SJCRH30 (cell line): ENCODE measurements at regions not wholly inside any gene's neighbourhood (a gene's known extent, or its start where the extent isn't known, plus 50 kb on each side); places are given as distances from the start of the nearest gene placed in this dataset.
"Not testable (repeated sequence)": the region's sequence is repeated elsewhere in the genome, so short reads cannot be mapped to it uniquely, and the experiment has no call there.

Experiments used
- DNase-seq, 2 experiments: peaks; one replicate each; pipeline ENCODE4 v3.0.0-alpha.2; 2015 to 2020
- H3K27ac ChIP-seq: fragments of 250-450 bp; sonication (Bioruptor Pico); 2 replicates; pipeline ENCODE4 v1.5.1; 2020; ENCODE audit warnings: mild to moderate bottlenecking, moderate library complexity
- H3K27me3 ChIP-seq: fragments of 250-450 bp; sonication (Bioruptor Pico); 2 replicates; pipeline ENCODE4 v1.5.1; 2020; ENCODE audit warnings: mild to moderate bottlenecking, moderate library complexity
- H3K36me3 ChIP-seq: fragments of 250-450 bp; sonication (Bioruptor Pico); 2 replicates; pipeline ENCODE4 v1.5.1; 2020; ENCODE audit warnings: mild to moderate bottlenecking, moderate library complexity
- H3K4me1 ChIP-seq: fragments of 250-450 bp; sonication (Bioruptor Pico); 2 replicates; pipeline ENCODE4 v1.5.1; 2020; ENCODE audit warnings: mild to moderate bottlenecking, moderate library complexity
- H3K4me3 ChIP-seq: fragments of 250-450 bp; sonication (Bioruptor Pico); 2 replicates; pipeline ENCODE4 v1.5.1; 2020; ENCODE audit warnings: mild to moderate bottlenecking, moderate library complexity
- H3K9me3 ChIP-seq: fragments of 250-450 bp; sonication (Bioruptor Pico); replicated peaks from 2 replicates; pipeline ENCODE4 v1.5.1; 2020; ENCODE audit warnings: mild to moderate bottlenecking, moderate library complexity

- DNase-seq, H3K27me3 ChIP-seq, H3K36me3 ChIP-seq, H3K9me3 ChIP-seq, H3K27ac ChIP-seq, H3K4me3 ChIP-seq: not testable (repeated sequence)
- H3K4me1 ChIP-seq, result peaks cover 22% of the 10 kb centered on the region
Measured at GRCh38 chr22:27607750-27608149, 193.8 kb downstream of the MN1 start.

GRCh38 chr22:27609451-27609888 lies 192.1 kb downstream of the MN1 start:
- peak; percentile 66 to 81 for DNase-seq
- peak overlapping the region; percentile 53 for H3K27ac ChIP-seq

GRCh38 chr22:27610164-27610563 lies 191.4 kb downstream of the MN1 start:
- not testable (repeated sequence) for H3K27me3 ChIP-seq

More at GRCh38 chr22:27609451-27609888, 192.1 kb downstream of the MN1 start:
- no peak overlapping the region for H3K4me3 ChIP-seq
- no peaks in the 10 kb centered on the region for H3K36me3 ChIP-seq
- H3K4me1 ChIP-seq, result peaks cover 30% of the 10 kb centered on the region
- no peaks in the 10 kb centered on the region for H3K27me3 ChIP-seq
- no peaks in the 10 kb centered on the region for H3K9me3 ChIP-seq

GRCh38 chr22:27610863-27611786 lies 190.4 kb downstream of the MN1 start:
- DNase-seq, result no peak
- Histone ChIP-seq H3K27me3 (no peaks in the 10 kb centered on the region), H3K4me1 (peaks cover 36% of the 10 kb centered on the region), H3K4me3 (no peak overlapping the region), H3K36me3 (no peaks in the 10 kb centered on the region), H3K9me3 (no peaks in the 10 kb centered on the region), H3K27ac (peak overlapping the region; percentile 11)

More at GRCh38 chr22:27610164-27610563, 191.4 kb downstream of the MN1 start:
- H3K4me3 ChIP-seq, DNase-seq, H3K36me3 ChIP-seq, H3K27ac ChIP-seq, H3K9me3 ChIP-seq: not testable (repeated sequence)
- H3K4me1 ChIP-seq, result peaks cover 30% of the 10 kb centered on the region

GRCh38 chr22:27612115-27612514 lies 189.4 kb downstream of the MN1 start:
- Histone ChIP-seq H3K36me3 (no peaks in the 10 kb centered on the region), H3K4me1 (peaks cover 43% of the 10 kb centered on the region), H3K27me3 (no peaks in the 10 kb centered on the region), H3K27ac (peak overlapping the region; percentile 11), H3K4me3 (no peak overlapping the region), H3K9me3 (no peaks in the 10 kb centered on the region)
- peak; percentile 49 to 62 for DNase-seq

- no peaks in the 10 kb centered on the region for H3K27me3 ChIP-seq
- DNase-seq, result no peak
- H3K27ac ChIP-seq, result no peak overlapping the region; the same call in 1 of the 2 replicates
- H3K36me3 ChIP-seq, result no peaks in the 10 kb centered on the region
- peaks cover 48% of the 10 kb centered on the region for H3K4me1 ChIP-seq
- H3K4me3 ChIP-seq, result no peak overlapping the region
- H3K9me3 ChIP-seq, result no peaks in the 10 kb centered on the region
Measured at GRCh38 chr22:27613099-27614005, 188.2 kb downstream of the MN1 start.

GRCh38 chr22:27614006-27614649 lies 187.4 kb downstream of the MN1 start:
- no peak for DNase-seq
- H3K9me3 ChIP-seq, result no peaks in the 10 kb centered on the region
- H3K4me1 ChIP-seq, result peaks cover 45% of the 10 kb centered on the region
- H3K4me3 ChIP-seq, result no peak overlapping the region
- no peaks in the 10 kb centered on the region for H3K36me3 ChIP-seq
- H3K27ac ChIP-seq, result no peak overlapping the region
- H3K27me3 ChIP-seq, result no peaks in the 10 kb centered on the region

GRCh38 chr22:27614650-27615007 lies 186.9 kb downstream of the MN1 start:
- no peaks in the 10 kb centered on the region for H3K36me3 ChIP-seq
- peaks cover 43% of the 10 kb centered on the region for H3K4me1 ChIP-seq
- H3K27me3 ChIP-seq, result no peaks in the 10 kb centered on the region
- H3K4me3 ChIP-seq, result no peak overlapping the region
- no peak for DNase-seq
- no peak overlapping the region for H3K27ac ChIP-seq
- H3K9me3 ChIP-seq, result no peaks in the 10 kb centered on the region

GRCh38 chr22:27615408-27615807 lies 186.1 kb downstream of the MN1 start:
- H3K4me1 ChIP-seq, result peaks cover 48% of the 10 kb centered on the region
- H3K9me3 ChIP-seq, result no peaks in the 10 kb centered on the region
- no peaks in the 10 kb centered on the region for H3K27me3 ChIP-seq
- no peak overlapping the region for H3K27ac ChIP-seq
- H3K36me3 ChIP-seq, result no peaks in the 10 kb centered on the region
- no peak for DNase-seq
- no peak overlapping the region for H3K4me3 ChIP-seq

GRCh38 chr22:27616033-27616432 lies 185.5 kb downstream of the MN1 start:
- H3K27ac ChIP-seq, result no peak overlapping the region
- H3K4me1 ChIP-seq, result peaks cover 53% of the 10 kb centered on the region
- no peak overlapping the region for H3K4me3 ChIP-seq
- no peaks in the 10 kb centered on the region for H3K9me3 ChIP-seq
- no peaks in the 10 kb centered on the region for H3K27me3 ChIP-seq
- peak; percentile 83 to 84 for DNase-seq
- no peaks in the 10 kb centered on the region for H3K36me3 ChIP-seq

- Histone ChIP-seq H3K4me3 (no peak overlapping the region), H3K36me3 (no peaks in the 10 kb centered on the region), H3K27ac (no peak overlapping the region), H3K27me3 (no peaks in the 10 kb centered on the region), H3K4me1 (peaks cover 51% of the 10 kb centered on the region), H3K9me3 (no peaks in the 10 kb centered on the region)
- DNase-seq, result no peak
Measured at GRCh38 chr22:27617214-27617881, 184.2 kb downstream of the MN1 start.

GRCh38 chr22:27620367-27621154 lies 181.0 kb downstream of the MN1 start:
- peaks cover 64% of the 10 kb centered on the region for H3K4me1 ChIP-seq
- peak overlapping the region; percentile 51 for H3K27ac ChIP-seq
- no peaks in the 10 kb centered on the region for H3K9me3 ChIP-seq
- no peak overlapping the region for H3K4me3 ChIP-seq
- no peaks in the 10 kb centered on the region for H3K36me3 ChIP-seq
- H3K27me3 ChIP-seq, result no peaks in the 10 kb centered on the region
- peak; percentile 62 to 65 for DNase-seq

GRCh38 chr22:27621486-27622070 lies 180.0 kb downstream of the MN1 start:
- H3K27me3 ChIP-seq, result no peaks in the 10 kb centered on the region
- H3K27ac ChIP-seq, result peak overlapping the region; percentile 51
- H3K36me3 ChIP-seq, result no peaks in the 10 kb centered on the region
- no peak for DNase-seq
- H3K9me3 ChIP-seq, result no peaks in the 10 kb centered on the region
- H3K4me3 ChIP-seq, result no peak overlapping the region
- peaks cover 63% of the 10 kb centered on the region for H3K4me1 ChIP-seq
